K562 (cell line): ENCODE measurements at regions not wholly inside any gene's neighbourhood (a gene's known extent, or its start where the extent isn't known, plus 50 kb on each side); places are given as distances from the start of the nearest gene placed in this dataset.

ENCODE experiments used
- ATAC-seq: fragments of 200-7000 bp; cut with Tn5 transposase; 3 replicates; pipeline ENCODE4 v1.9.1; 2020; ENCODE audit warnings: moderate library complexity
- BruUV-seq: library from RNA; stranded (reverse); fragments of 400-500 nt; replicated peaks from 2 replicates; lab custom pipeline; 2021; lab: Mats Ljungman, UMichigan
- CTCF ChIA-PET: fragments of 300-600 bp; formaldehyde crosslinking; extraction: SDS; loops from one replicate; lab custom pipeline; 2021; ENCODE audit warnings: low intra/inter-chr PET ratio; lab: Yijun Ruan, JAX
- POLR2A ChIA-PET: fragments of 300-600, 350-650 bp; sonication (Branson Sonifier 250); formaldehyde crosslinking; extraction: SDS; loops from one replicate; lab custom pipeline; 2021; ENCODE audit warnings: antibody characterized with exemption, inconsistent platforms; lab: Yijun Ruan, JAX
- DNase-seq, 4 experiments: peaks; one replicate each; pipeline versions ENCODE4 v3.0.0 to v3.0.0-alpha.2; 2011 to 2018; ENCODE audit warnings: low spot score in 3 of 4, mixed read lengths in 3 of 4; ENCODE audit errors: extremely low read depth in 1 of 4
- FAIRE-seq: peaks from 2 replicates; lab custom pipeline; 2011; peaks lifted over from hg19 to GRCh38; lab: Jason Lieb, UNC
- H2AFZ ChIP-seq: 2 replicates; pipeline ENCODE4 v1.6.0; 2011; ENCODE audit warnings: low read depth, low read length, control low read depth, inconsistent platforms
- H3K27ac ChIP-seq: fragments of 200-600 bp; 3 replicates; pipeline ENCODE4 v1.8.0; 2011; ENCODE audit warnings: low read depth, mild to moderate bottlenecking, control low read depth, inconsistent platforms, low read length, moderate library complexity, mixed read lengths; ENCODE audit errors: extremely low read depth
- H3K27me3 ChIP-seq, 2 experiments: fragments of 300-600 bp in 1 of 2; 2 replicates in 1 of 2; 3 replicates in 1 of 2; pipeline versions ENCODE4 v1.6.0 to v1.8.0; 2011; ENCODE audit warnings: inconsistent platforms in 2 of 2, low read length in 2 of 2, mild to moderate bottlenecking in 1 of 2, mixed read lengths in 1 of 2, moderate library complexity in 1 of 2; ENCODE audit not compliant: control insufficient read depth in 2 of 2, insufficient read depth in 2 of 2
- H3K36me3 ChIP-seq: fragments of 300-600 bp; 3 replicates; pipeline ENCODE4 v1.8.0; 2011; ENCODE audit warnings: mild to moderate bottlenecking, low read length, inconsistent platforms; ENCODE audit not compliant: control insufficient read depth, insufficient read depth
- H3K4me1 ChIP-seq, 2 experiments: fragments of 200-600 bp in 1 of 2; replicated peaks in 1 of 2; 2 replicates in 1 of 2; 3 replicates in 1 of 2; pipeline versions ENCODE4 v1.5.1 to v1.8.0; 2011; ENCODE audit warnings: inconsistent platforms in 2 of 2, low read length in 2 of 2, mild to moderate bottlenecking in 1 of 2, mixed read lengths in 1 of 2, moderate library complexity in 1 of 2; ENCODE audit not compliant: control insufficient read depth in 2 of 2, insufficient read depth in 2 of 2
- H3K4me2 ChIP-seq: 2 replicates; pipeline ENCODE4 v1.6.1; 2011; ENCODE audit warnings: low read length, control low read depth, inconsistent platforms, mixed read lengths; ENCODE audit not compliant: insufficient read depth
- H3K4me3 ChIP-seq: fragments of 200-600 bp; sonication (generic), shearing (Covaris generic); 2 replicates; pipeline ENCODE4 v1.5.1; 2016; ENCODE audit warnings: control low read depth, inconsistent platforms
- H3K79me2 ChIP-seq: fragments of 200-600 bp; 3 replicates; pipeline ENCODE4 v1.8.0; 2011; ENCODE audit warnings: low read length, inconsistent platforms; ENCODE audit not compliant: control insufficient read depth, insufficient read depth
- H3K9ac ChIP-seq, 2 experiments: 2 replicates each; pipeline versions ENCODE4 v1.6.0 to v1.6.1; 2011; ENCODE audit warnings: low read depth in 2 of 2, low read length in 2 of 2, control low read depth in 1 of 2, inconsistent platforms in 1 of 2, mild to moderate bottlenecking in 1 of 2, mixed read lengths in 1 of 2; ENCODE audit not compliant: insufficient read depth in 1 of 2
- H3K9me1 ChIP-seq: one replicate; pipeline ENCODE4 v1.6.0; 2011; ENCODE audit warnings: inconsistent platforms, mild to moderate bottlenecking, low read length, moderate library complexity; ENCODE audit not compliant: control insufficient read depth, insufficient read depth
- H3K9me3 ChIP-seq: replicated peaks from 2 replicates; pipeline ENCODE4 v1.5.1; 2011; ENCODE audit warnings: low read depth, low read length, inconsistent platforms; ENCODE audit not compliant: control insufficient read depth, insufficient read depth
- H4K20me1 ChIP-seq: replicated peaks from 2 replicates; pipeline ENCODE4 v1.6.1; 2011; ENCODE audit warnings: low read length, inconsistent platforms, mixed read lengths; ENCODE audit not compliant: control insufficient read depth, insufficient read depth
- CBFA2T2 ChIP-seq: fragments of 450-650 bp; conservative IDR thresholded peaks from 2 replicates; pipeline ENCODE4 v1.6.1; 2017; ENCODE audit warnings: mild to moderate bottlenecking
- CTCF ChIP-seq, 3 experiments: IDR thresholded peaks in 2 of 3; conservative IDR thresholded peaks in 1 of 3; 2 replicates each; pipeline ENCODE4 v1.5.1; 2011 to 2012; ENCODE audit warnings: low read length in 3 of 3, mild to moderate bottlenecking in 3 of 3, control low read depth in 2 of 3, improper control_type of control experiment in 1 of 3, inconsistent platforms in 1 of 3, low read depth in 1 of 3, mixed read lengths in 1 of 3, moderate library complexity in 1 of 3; ENCODE audit not compliant: insufficient read depth in 2 of 3
- PHF21A ChIP-seq: fragments of 450-650 bp; IDR thresholded peaks from 2 replicates; pipeline ENCODE4 v1.6.1; 2017; ENCODE audit warnings: low read depth, borderline replicate concordance
- PHTF2 ChIP-seq: fragments of 250-450 bp; sonication (Bioruptor Pico); IDR thresholded peaks from 2 replicates; pipeline ENCODE4 v1.5.0; 2021; ENCODE audit warnings: mild to moderate bottlenecking
- PTTG1 ChIP-seq: fragments of 450-650 bp; IDR thresholded peaks from 2 replicates; pipeline ENCODE4 v1.6.1; 2016; ENCODE audit warnings: low read depth, mild to moderate bottlenecking, missing genetic modification characterization, missing compliant biosample characterization
- RBM22 ChIP-seq: fragments of 200-400 bp; formaldehyde crosslinking; IDR thresholded peaks from 2 replicates; pipeline ENCODE4 v1.6.1; 2018; ENCODE audit warnings: low read length, low read depth; ENCODE audit not compliant: poor library complexity, severe bottlenecking
- RBM39 ChIP-seq: fragments of 200-400 bp; formaldehyde crosslinking; optimal IDR thresholded peaks from 2 replicates; pipeline ENCODE3; 2018; ENCODE audit warnings: low read depth, low read length
- RNF2 ChIP-seq: sonication (generic); IDR thresholded peaks from 2 replicates; pipeline ENCODE4 v1.6.1; 2016
- SMAD4 ChIP-seq: fragments of 250-450 bp; sonication (Bioruptor Pico); conservative IDR thresholded peaks from 2 replicates; pipeline ENCODE4 v1.8.0; 2021; ENCODE audit warnings: inconsistent platforms, mild to moderate bottlenecking, moderate library complexity
- SMARCA4 ChIP-seq: fragments of 450-650 bp; IDR thresholded peaks from 2 replicates; pipeline ENCODE4 v1.6.1; 2016
- ZNF175 ChIP-seq: fragments of 200-800 bp; sonication (Bioruptor generic); IDR thresholded peaks from 2 replicates; pipeline ENCODE4 v1.6.1; 2016; ENCODE audit warnings: low read depth, mild to moderate bottlenecking, missing genetic modification characterization, missing compliant biosample characterization
- ZNF184 ChIP-seq: sonication (generic); formaldehyde crosslinking; IDR thresholded peaks from 2 replicates; pipeline ENCODE4 v1.5.0; 2020; ENCODE audit warnings: missing genetic modification reagents
- ZNF23 ChIP-seq: fragments of 250-450 bp; sonication (Bioruptor Pico); IDR thresholded peaks from 2 replicates; pipeline ENCODE4 v1.4.0; 2020; ENCODE audit warnings: mild to moderate bottlenecking
- WGBS: fragments of 100-300 bp; shearing (Covaris generic); methylation state at CpG from one replicate; pipeline ENCODE4 v1.1.6; 2016; ENCODE audit warnings: low coverage, mixed read lengths; ENCODE audit not compliant: insufficient coverage; ENCODE audit errors: missing lambda C conversion rate; 5-methylcytosine and 5-hydroxymethylcytosine counted together
- in situ Hi-C: fragments of 300-500 bp; cut with MboI; formaldehyde crosslinking; loops from 4 replicates; pipeline ENCODE4 v1.15.0; 2018; ENCODE audit warnings: inconsistent platforms, mixed read lengths
- intact Hi-C: fragments of 100-400 bp; cut with micrococcal nuclease; formaldehyde crosslinking; loops from 2 replicates; pipeline ENCODE4 v1.14.2; 2022

- in situ Hi-C loops (no loop called here), intact Hi-C loops (no loop called here)
- no peak overlapping the region for H3K4me3 ChIP-seq
- TF ChIP-seq PTTG1 (tag), result no peak
- TF ChIP-seq ZNF184 (CRISPR knock-in tag), result no peak
- no peak for TF ChIP-seq SMAD4 (CRISPR knock-in tag)
- no peak for TF ChIP-seq CBFA2T2
- TF ChIP-seq PHTF2, result no peak
- TF ChIP-seq CTCF (IDR thresholded peaks at IDR 0.05 in 2 of 3, conservative IDR thresholded peaks at IDR 0.05 in 1 of 3; ENCODE audit: insufficient read depth in 2 of 3, low read depth in 1 of 3, low read length in 3 of 3), result no peak
- TF ChIP-seq SMARCA4, result no peak
- TF ChIP-seq RNF2, result no peak
- no peak for TF ChIP-seq ZNF175 (CRISPR knock-in tag)
- TF ChIP-seq ZNF23, result no peak
- TF ChIP-seq PHF21A, result no peak
- no peak for TF ChIP-seq RBM39
- TF ChIP-seq RBM22, result no peak
- H3K9ac ChIP-seq, result no peak overlapping the region
- no peaks in the 10 kb centered on the region for H3K27me3 ChIP-seq
- no peak overlapping the region for H3K4me2 ChIP-seq
- no peaks in the 10 kb centered on the region for H3K79me2 ChIP-seq
- H2AFZ ChIP-seq, result no peak overlapping the region
- H3K36me3 ChIP-seq, result no peaks in the 10 kb centered on the region
- no peaks in the 10 kb centered on the region for H4K20me1 ChIP-seq
- FAIRE-seq (no peak), DNase-seq (no peak), ATAC-seq (no peak)
- no peaks in the 10 kb centered on the region for H3K9me3 ChIP-seq
- H3K27ac ChIP-seq, result no peak overlapping the region
- CTCF ChIA-PET, result interaction anchor here (0.6 kb wide), 1 partner anchor 712 kb away, joined by 3 read pairs; no protein-coding TSS in a partner anchor
- no peaks in the 10 kb centered on the region for H3K4me1 ChIP-seq
- BruUV-seq, result no TSS peak
- no peaks in the 10 kb centered on the region for H3K9me1 ChIP-seq
- 0% methylated on average over 1 of the region's 1 CpG for WGBS
- POLR2A ChIA-PET, result no interaction called here
Observed at GRCh38 chr6:113110211-113110610, 746.9 kb upstream of the MARCKS start.
